ENCODE measurements at regions not wholly inside any gene's neighbourhood (a gene's known extent, or its start where the extent isn't known, plus 50 kb on each side); places are given as distances from the start of the nearest gene placed in this dataset.
"Not testable (repeated sequence)": the region's sequence is repeated elsewhere in the genome, so short reads cannot be mapped to it uniquely, and the experiment has no call there.

GRCh38 chr2:228359473-228359872, 178.0 kb upstream of the SPHKAP start:
- Histone ChIP-seq H3K27me3 (no peaks in the 10 kb centered on the region), H3K4me3 (no peak overlapping the region), H3K27ac (no peak overlapping the region), H3K9me3 (no peaks in the 10 kb centered on the region), H3K4me1 (no peaks in the 10 kb centered on the region), H3K36me3 (no peaks in the 10 kb centered on the region)
- TF ChIP-seq, protein P1, sequence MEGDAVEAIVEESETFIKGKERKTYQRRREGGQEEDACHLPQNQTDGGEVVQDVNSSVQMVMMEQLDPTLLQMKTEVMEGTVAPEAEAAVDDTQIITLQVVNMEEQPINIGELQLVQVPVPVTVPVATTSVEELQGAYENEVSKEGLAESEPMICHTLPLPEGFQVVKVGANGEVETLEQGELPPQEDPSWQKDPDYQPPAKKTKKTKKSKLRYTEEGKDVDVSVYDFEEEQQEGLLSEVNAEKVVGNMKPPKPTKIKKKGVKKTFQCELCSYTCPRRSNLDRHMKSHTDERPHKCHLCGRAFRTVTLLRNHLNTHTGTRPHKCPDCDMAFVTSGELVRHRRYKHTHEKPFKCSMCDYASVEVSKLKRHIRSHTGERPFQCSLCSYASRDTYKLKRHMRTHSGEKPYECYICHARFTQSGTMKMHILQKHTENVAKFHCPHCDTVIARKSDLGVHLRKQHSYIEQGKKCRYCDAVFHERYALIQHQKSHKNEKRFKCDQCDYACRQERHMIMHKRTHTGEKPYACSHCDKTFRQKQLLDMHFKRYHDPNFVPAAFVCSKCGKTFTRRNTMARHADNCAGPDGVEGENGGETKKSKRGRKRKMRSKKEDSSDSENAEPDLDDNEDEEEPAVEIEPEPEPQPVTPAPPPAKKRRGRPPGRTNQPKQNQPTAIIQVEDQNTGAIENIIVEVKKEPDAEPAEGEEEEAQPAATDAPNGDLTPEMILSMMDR (IDR thresholded peaks at IDR 0.05), result no peak
- TF ChIP-seq POLR2AphosphoS5 (IDR thresholded peaks at IDR 0.05; ENCODE audit: insufficient read depth in 1 of 2, low read depth in 1 of 2), result no peak
- TF ChIP-seq POLR2A (IDR thresholded peaks at IDR 0.05), result no peak
- DNase-seq (ENCODE audit: extremely low spot score in 2 of 2), result no peak
- intact Hi-C loops (cut with DNase I), result no loop called here

DNA sequence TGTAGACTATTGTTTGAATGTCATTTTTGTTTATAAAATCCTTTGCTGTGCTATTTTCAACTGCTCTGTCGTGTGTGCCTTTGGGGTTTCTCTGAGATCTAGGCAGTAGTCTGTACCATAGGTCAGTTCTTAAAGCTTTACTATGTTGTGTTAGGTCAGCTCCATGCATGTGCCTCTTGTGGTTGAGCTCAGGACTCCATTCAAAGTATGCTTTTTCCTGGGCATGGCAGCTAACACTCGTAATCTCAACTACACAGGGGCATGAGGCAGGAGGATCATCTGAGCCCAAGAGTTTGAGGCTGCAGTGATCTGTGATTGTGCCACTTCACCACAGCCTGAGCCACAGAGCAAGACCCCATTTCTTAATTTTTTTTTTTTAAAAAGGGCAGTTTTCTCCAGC, 174.4 kb upstream of the SPHKAP start:
- H3K27me3 ChIP-seq, result no peaks in the 10 kb centered on the region
- no peak for DNase-seq (ENCODE audit: extremely low spot score in 2 of 2)
- TF ChIP-seq POLR2A (IDR thresholded peaks at IDR 0.05), result no peak
- TF ChIP-seq, protein P1 (IDR thresholded peaks at IDR 0.05), result no peak
- TF ChIP-seq POLR2AphosphoS5 (IDR thresholded peaks at IDR 0.05; ENCODE audit: insufficient read depth in 1 of 2, low read depth in 1 of 2), result no peak
- no peak overlapping the region for H3K4me3 ChIP-seq
- intact Hi-C loops (cut with DNase I), result no loop called here
- H3K27ac ChIP-seq, result no peak overlapping the region
- H3K9me3 ChIP-seq, result no peaks in the 10 kb centered on the region
- no peaks in the 10 kb centered on the region for H3K36me3 ChIP-seq
- H3K4me1 ChIP-seq, result no peaks in the 10 kb centered on the region

- H3K4me1 ChIP-seq; H3K36me3 ChIP-seq; H3K27me3 ChIP-seq; intact Hi-C loops (cut with DNase I); H3K27ac ChIP-seq; DNase-seq (ENCODE audit: extremely low spot score in 2 of 2); H3K4me3 ChIP-seq; H3K9me3 ChIP-seq: not testable (repeated sequence)
These were observed 171.5 kb upstream of the SPHKAP start for GRCh38 chr2:228352980-228353379.

- H3K36me3 ChIP-seq, result no peaks in the 10 kb centered on the region
- no peak for TF ChIP-seq POLR2AphosphoS5 (IDR thresholded peaks at IDR 0.05; ENCODE audit: insufficient read depth in 1 of 2, low read depth in 1 of 2)
- no peak for TF ChIP-seq POLR2A (IDR thresholded peaks at IDR 0.05)
- TF ChIP-seq, protein P1 (IDR thresholded peaks at IDR 0.05), result no peak
- no peaks in the 10 kb centered on the region for H3K9me3 ChIP-seq
- H3K27me3 ChIP-seq, result no peaks in the 10 kb centered on the region
- H3K4me3 ChIP-seq, result no peak overlapping the region
- intact Hi-C loops (cut with DNase I), result no loop called here
- DNase-seq (ENCODE audit: extremely low spot score in 2 of 2), result no peak
- no peaks in the 10 kb centered on the region for H3K4me1 ChIP-seq
- H3K27ac ChIP-seq, result no peak overlapping the region
These were observed 170.6 kb upstream of the SPHKAP start for GRCh38 chr2:228352048-228352447.

GRCh38 chr2:228348516-228349064, 167.1 kb upstream of the SPHKAP start:
- H3K9me3 ChIP-seq, result no peaks in the 10 kb centered on the region
- no peak overlapping the region for H3K4me3 ChIP-seq
- no peak overlapping the region for H3K27ac ChIP-seq
- no peak for DNase-seq (ENCODE audit: extremely low spot score in 2 of 2)
- no peaks in the 10 kb centered on the region for H3K27me3 ChIP-seq
- H3K4me1 ChIP-seq, result no peaks in the 10 kb centered on the region
- H3K36me3 ChIP-seq, result no peaks in the 10 kb centered on the region
- intact Hi-C loops (cut with DNase I), result no loop called here
- no peak for TF ChIP-seq POLR2AphosphoS5 (IDR thresholded peaks at IDR 0.05; ENCODE audit: insufficient read depth in 1 of 2, low read depth in 1 of 2)
- TF ChIP-seq POLR2A (IDR thresholded peaks at IDR 0.05), result no peak
- TF ChIP-seq, protein P1 (IDR thresholded peaks at IDR 0.05), result no peak

All from vagina (tissue), 2 donors.